Transverse colon (tissue), 4 donors: ENCODE measurements at regions not wholly inside any gene's neighbourhood (a gene's known extent, or its start where the extent isn't known, plus 50 kb on each side); places are given as distances from the start of the nearest gene placed in this dataset.

Experiments
- DNase-seq: peaks from one replicate; pipeline ENCODE4 v3.0.0-alpha.2; 2019
- H3K27ac ChIP-seq, 4 donors: fragments of 200-600 bp; sonication (generic); 2 replicates each; pipeline ENCODE4 v1.5.1; 2016 to 2018; ENCODE audit warnings: inconsistent platforms in 4 of 4
- H3K27me3 ChIP-seq: fragments of 200-600 bp; sonication (generic); 2 replicates; pipeline ENCODE4 v1.5.1; 2017; ENCODE audit warnings: inconsistent platforms
- H3K36me3 ChIP-seq, 4 donors: fragments of 200-600 bp; sonication (generic); 2 replicates each; pipeline ENCODE4 v1.5.1; 2017 to 2019; ENCODE audit warnings: inconsistent platforms in 4 of 4
- H3K4me1 ChIP-seq, 4 donors: fragments of 200-600 bp; sonication (generic); 2 replicates each; pipeline ENCODE4 v1.5.1; 2017 to 2020; ENCODE audit warnings: inconsistent platforms in 4 of 4
- H3K4me3 ChIP-seq, 4 donors: fragments of 200-600 bp; sonication (generic); 1 replicate in 1 of 4; 2 replicates in 3 of 4; pipeline versions ENCODE4 v1.5.1 to v1.6.1; 2017 to 2019; ENCODE audit warnings: inconsistent platforms in 4 of 4
- H3K9me3 ChIP-seq, 2 donors: fragments of 200-600 bp; sonication (generic); 2 replicates each; pipeline ENCODE4 v1.5.1; 2017 to 2019; ENCODE audit warnings: inconsistent platforms in 2 of 2
- CTCF ChIP-seq, 5 experiments: fragments of 200-600 bp in 3 of 5; fragments of 450-650 bp in 2 of 5; sonication (generic) in 3 of 5; IDR thresholded peaks; 1 replicate in 2 of 5; 2 replicates in 3 of 5; pipeline ENCODE4 v1.5.1; 2016 to 2017; ENCODE audit warnings: antibody characterized with exemption in 5 of 5, inconsistent platforms in 3 of 5, mild to moderate bottlenecking in 2 of 5, moderate library complexity in 1 of 5
- EP300 ChIP-seq: sonication (generic); formaldehyde crosslinking; IDR thresholded peaks from one replicate; pipeline ENCODE4 v1.6.1; 2017; ENCODE audit warnings: antibody characterized with exemption, low read depth
- POLR2A ChIP-seq: fragments of 450-650 bp; IDR thresholded peaks from one replicate; pipeline ENCODE4 v1.6.1; 2016; ENCODE audit warnings: antibody characterized with exemption, mild to moderate bottlenecking, moderate library complexity
- POLR2AphosphoS5 ChIP-seq, 3 donors: sonication (generic); formaldehyde crosslinking; IDR thresholded peaks; one replicate each; pipeline ENCODE4 v1.6.1; 2016; ENCODE audit warnings: antibody characterized with exemption in 3 of 3
- WGBS, 2 donors: methylation state at CpG; one replicate each; pipeline ENCODE4 v1.1.5; 2018; ENCODE audit warnings: low coverage in 1 of 2; 5-methylcytosine and 5-hydroxymethylcytosine counted together
- in situ Hi-C, 4 donors: fragments of 200-750 bp; cut with MboI; loops; one replicate each; pipeline versions ENCODE4 v1.15.0 to v1.15.1; 2017; ENCODE audit warnings: low sequenced_read_pairs in 3 of 4, low pct_ligation_motif_present in 1 of 4, low pct_unique_long_range_greater_than_20kb in 1 of 4
- intact Hi-C: fragments of 100-400 bp; cut with DNase I; formaldehyde crosslinking; loops from one replicate; pipeline ENCODE4 v1.15.1; 2023; ENCODE audit warnings: low total_unique reads

- H3K4me1 ChIP-seq = peaks cover 0 to 23% (median 15%) of the 10 kb centered on the region in 4 donors
- WGBS, 2 donors = 24% methylated on average over 1 of the region's 1 CpG; no CpG with 5 or more reads in 1 of the 2 donors
These were observed 183.1 kb upstream of the LEF1 start for GRCh38 chr4:108351791-108352190.

GRCh38 chr4:108350332-108350731 is 181.6 kb upstream of the LEF1 start:
- intact Hi-C loops = no loop called here
- no peak overlapping the region for H3K27ac ChIP-seq
- no peak for TF ChIP-seq CTCF (IDR thresholded peaks at IDR 0.05)
- no peak for TF ChIP-seq EP300
- TF ChIP-seq POLR2A = no peak
- no peak for TF ChIP-seq POLR2AphosphoS5 (IDR thresholded peaks at IDR 0.05)
- no peak overlapping the region for H3K4me3 ChIP-seq
- H3K36me3 ChIP-seq = no peaks in the 10 kb centered on the region
- in situ Hi-C loops = no loop called here
- DNase-seq = no peak
- H3K9me3 ChIP-seq = no peaks in the 10 kb centered on the region
- H3K4me1 ChIP-seq = peaks cover 0 to 23% (median 15%) of the 10 kb centered on the region in 4 donors
- WGBS, 2 donors = 87% methylated on average over 12 of the region's 14 CpGs; no CpG with 5 or more reads in 1 of the 2 donors
- H3K27me3 ChIP-seq = no peaks in the 10 kb centered on the region

More at GRCh38 chr4:108351791-108352190, 183.1 kb upstream of the LEF1 start:
- H3K9me3 ChIP-seq = no peaks in the 10 kb centered on the region
- H3K27ac ChIP-seq = no peak overlapping the region
- H3K36me3 ChIP-seq = no peaks in the 10 kb centered on the region
- H3K4me3 ChIP-seq = no peak overlapping the region
- no peaks in the 10 kb centered on the region for H3K27me3 ChIP-seq
- TF ChIP-seq CTCF (IDR thresholded peaks at IDR 0.05) (no peak), EP300 (no peak), POLR2A (no peak), POLR2AphosphoS5 (IDR thresholded peaks at IDR 0.05) (no peak)
- in situ Hi-C loops = no loop called here
- DNase-seq = no peak
- intact Hi-C loops = no loop called here

GRCh38 chr4:108346818-108347210 is 178.1 kb upstream of the LEF1 start:
- in situ Hi-C loops = no loop called here
- no peak overlapping the region for H3K27ac ChIP-seq
- TF ChIP-seq POLR2A (no peak), CTCF (IDR thresholded peaks at IDR 0.05) (no peak), EP300 (no peak), POLR2AphosphoS5 (IDR thresholded peaks at IDR 0.05) (no peak)

GRCh38 chr4:108345862-108346817 is 177.4 kb upstream of the LEF1 start:
- DNase-seq = no peak
- intact Hi-C loops = no loop called here
- no peaks in the 10 kb centered on the region for H3K4me1 ChIP-seq
- H3K27ac ChIP-seq = no peak overlapping the region
- H3K27me3 ChIP-seq = no peaks in the 10 kb centered on the region
- H3K9me3 ChIP-seq = no peaks in the 10 kb centered on the region
- TF ChIP-seq EP300 (no peak), POLR2A (no peak), POLR2AphosphoS5 (IDR thresholded peaks at IDR 0.05) (no peak), CTCF (IDR thresholded peaks at IDR 0.05) (no peak)
- in situ Hi-C loops = no loop called here
- no peak overlapping the region for H3K4me3 ChIP-seq
- WGBS, 2 donors = 25 to 69% methylated on average over 1 to 2 of the region's 2 CpGs
- H3K36me3 ChIP-seq = no peaks in the 10 kb centered on the region

More at GRCh38 chr4:108346818-108347210, 178.1 kb upstream of the LEF1 start:
- no peak for DNase-seq
- Histone ChIP-seq H3K4me3 (no peak overlapping the region), H3K9me3 (no peaks in the 10 kb centered on the region), H3K36me3 (no peaks in the 10 kb centered on the region), H3K4me1 (peaks cover 0 to 4% (median 1%) of the 10 kb centered on the region in 4 donors), H3K27me3 (no peaks in the 10 kb centered on the region)
- 88 to 90% methylated on average over 1 of the region's 1 CpG for WGBS, 2 donors
- intact Hi-C loops = no loop called here
